ENCODE measurements at regions not wholly inside any gene's neighbourhood (a gene's known extent, or its start where the extent isn't known, plus 50 kb on each side); places are given as distances from the start of the nearest gene placed in this dataset.

- TF ChIP-seq, protein P1, sequence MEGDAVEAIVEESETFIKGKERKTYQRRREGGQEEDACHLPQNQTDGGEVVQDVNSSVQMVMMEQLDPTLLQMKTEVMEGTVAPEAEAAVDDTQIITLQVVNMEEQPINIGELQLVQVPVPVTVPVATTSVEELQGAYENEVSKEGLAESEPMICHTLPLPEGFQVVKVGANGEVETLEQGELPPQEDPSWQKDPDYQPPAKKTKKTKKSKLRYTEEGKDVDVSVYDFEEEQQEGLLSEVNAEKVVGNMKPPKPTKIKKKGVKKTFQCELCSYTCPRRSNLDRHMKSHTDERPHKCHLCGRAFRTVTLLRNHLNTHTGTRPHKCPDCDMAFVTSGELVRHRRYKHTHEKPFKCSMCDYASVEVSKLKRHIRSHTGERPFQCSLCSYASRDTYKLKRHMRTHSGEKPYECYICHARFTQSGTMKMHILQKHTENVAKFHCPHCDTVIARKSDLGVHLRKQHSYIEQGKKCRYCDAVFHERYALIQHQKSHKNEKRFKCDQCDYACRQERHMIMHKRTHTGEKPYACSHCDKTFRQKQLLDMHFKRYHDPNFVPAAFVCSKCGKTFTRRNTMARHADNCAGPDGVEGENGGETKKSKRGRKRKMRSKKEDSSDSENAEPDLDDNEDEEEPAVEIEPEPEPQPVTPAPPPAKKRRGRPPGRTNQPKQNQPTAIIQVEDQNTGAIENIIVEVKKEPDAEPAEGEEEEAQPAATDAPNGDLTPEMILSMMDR (IDR thresholded peaks at IDR 0.05) = no peak
- TF ChIP-seq EP300 (IDR thresholded peaks at IDR 0.05) = no peak
- no peak for TF ChIP-seq POLR2A (IDR thresholded peaks at IDR 0.05)
Observed at GRCh38 chr10:78504181-78504580, 470.5 kb downstream of the RPS24 start.

All from tibial nerve (tissue), 4 donors.